ENCODE measurements at regions not wholly inside any gene's neighbourhood (a gene's known extent, or its start where the extent isn't known, plus 50 kb on each side); places are given as distances from the start of the nearest gene placed in this dataset.

GRCh38 chr18:51300912-51301311 lies 103.4 kb upstream of the MEX3C start:
- Histone ChIP-seq H3K27ac (ENCODE audit: low read depth, low read length, poor library complexity, severe bottlenecking) (peak overlapping the region; percentile 28), H3K9me3 (ENCODE audit: low read length) (no peaks in the 10 kb centered on the region), H3K4me3 (ENCODE audit: low read depth, low read length, poor library complexity, severe bottlenecking) (no peak overlapping the region), H4K20me1 (ENCODE audit: insufficient read depth, low read length) (no peaks in the 10 kb centered on the region), H3K36me3 (ENCODE audit: insufficient read depth, low read length) (no peaks in the 10 kb centered on the region), H2AFZ (ENCODE audit: low read length) (no peak overlapping the region), H3K4me1 (ENCODE audit: insufficient read depth, low read length, poor library complexity, severe bottlenecking) (peaks cover 6% of the 10 kb centered on the region), H3K79me2 (ENCODE audit: insufficient read depth, low read depth, low read length) (no peaks in the 10 kb centered on the region), H3K9me2 (ENCODE audit: insufficient read depth, low read length) (no peaks in the 10 kb centered on the region), H3K4me2 (ENCODE audit: low read length) (0 out of 2 replicates have a peak overlapping the region, but pooled peaks have one; percentile 23)
- intact Hi-C loops (cut with micrococcal nuclease; ENCODE audit: unreplicated experiment), result loop anchor here (5.0 kb wide), 2 partner anchors 104 to 149 kb away; partner anchors contain the start of gene MEX3C
- DNase-seq (ENCODE audit: low spot score), result no peak
- CTCF ChIA-PET (ENCODE audit: unreplicated experiment), result no interaction called here
- BruUV-seq (replicated peaks), result no TSS peak
- TF ChIP-seq CTCF (conservative IDR thresholded peaks at IDR 0.05; ENCODE audit: low read length) (no peak), EZH2phosphoT487 (IDR thresholded peaks at IDR 0.05; ENCODE audit: borderline replicate concordance, low read depth, low read length) (no peak)
- POLR2A ChIA-PET, result no interaction called here

DNA sequence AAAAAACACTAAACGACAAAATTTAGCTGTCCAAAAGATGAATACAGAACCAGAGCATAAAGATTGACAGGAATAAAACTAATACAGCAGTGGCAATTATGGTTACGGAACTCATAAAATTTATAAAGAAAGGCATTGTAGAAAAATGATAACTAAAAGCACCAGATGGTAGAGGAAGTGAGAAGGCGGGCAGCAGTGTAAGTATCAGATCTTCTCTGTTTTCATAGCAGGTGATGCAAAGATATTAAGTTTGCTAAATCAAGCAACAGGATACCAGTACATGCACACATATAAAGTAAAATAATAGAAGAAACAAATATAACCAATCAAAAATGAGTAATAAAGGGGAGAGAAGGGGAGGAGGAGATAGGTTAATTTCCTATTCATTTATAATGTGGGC lies 103.9 kb upstream of the MEX3C start:
- no peaks in the 10 kb centered on the region for H3K79me2 ChIP-seq (ENCODE audit: insufficient read depth, low read depth, low read length)
- no peak for TF ChIP-seq CTCF (conservative IDR thresholded peaks at IDR 0.05; ENCODE audit: low read length)
- no peak for TF ChIP-seq EZH2phosphoT487 (IDR thresholded peaks at IDR 0.05; ENCODE audit: borderline replicate concordance, low read depth, low read length)
- peak overlapping the region; percentile 28 for H3K27ac ChIP-seq (ENCODE audit: low read depth, low read length, poor library complexity, severe bottlenecking)
- POLR2A ChIA-PET, result no interaction called here
- no peak overlapping the region for H2AFZ ChIP-seq (ENCODE audit: low read length)
- no peaks in the 10 kb centered on the region for H3K36me3 ChIP-seq (ENCODE audit: insufficient read depth, low read length)
- H3K9me2 ChIP-seq (ENCODE audit: insufficient read depth, low read length), result no peaks in the 10 kb centered on the region
- BruUV-seq (replicated peaks), result TSS peak; percentile 93
- 0 out of 2 replicates have a peak overlapping the region, but pooled peaks have one; percentile 23 for H3K4me2 ChIP-seq (ENCODE audit: low read length)
- CTCF ChIA-PET (ENCODE audit: unreplicated experiment), result no interaction called here
- H3K4me3 ChIP-seq (ENCODE audit: low read depth, low read length, poor library complexity, severe bottlenecking), result no peak overlapping the region
- peak; percentile 8 for DNase-seq (ENCODE audit: low spot score)
- H4K20me1 ChIP-seq (ENCODE audit: insufficient read depth, low read length), result no peaks in the 10 kb centered on the region
- no peaks in the 10 kb centered on the region for H3K9me3 ChIP-seq (ENCODE audit: low read length)
- intact Hi-C loops (cut with micrococcal nuclease; ENCODE audit: unreplicated experiment), result loop anchor here (5.0 kb wide), 2 partner anchors 104 to 149 kb away; partner anchors contain the start of gene MEX3C
- H3K4me1 ChIP-seq (ENCODE audit: insufficient read depth, low read length, poor library complexity, severe bottlenecking), result peaks cover 6% of the 10 kb centered on the region

DNA sequence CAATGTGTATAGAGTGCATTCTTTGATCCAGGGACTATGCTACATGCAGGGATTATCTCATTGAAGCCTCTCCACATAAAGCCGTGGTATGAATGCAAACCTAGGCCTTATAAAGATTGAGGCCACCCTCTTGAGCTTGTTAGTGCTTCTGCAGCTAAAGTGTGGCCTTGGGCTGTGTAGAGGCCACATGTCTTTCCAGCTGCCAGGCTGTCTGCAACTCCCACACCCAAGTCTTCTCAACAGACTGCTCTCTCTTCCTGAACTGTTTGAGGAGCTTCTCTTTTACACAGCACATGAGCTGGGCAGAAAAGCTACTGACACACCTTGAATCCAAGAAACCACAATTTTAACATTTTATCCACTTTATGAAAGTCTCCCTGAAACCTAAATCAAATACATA lies 119.2 kb upstream of the MEX3C start:
- DNase-seq (ENCODE audit: low spot score), result no peak
- POLR2A ChIA-PET, result no interaction called here
- TF ChIP-seq EZH2phosphoT487 (IDR thresholded peaks at IDR 0.05; ENCODE audit: borderline replicate concordance, low read depth, low read length), result no peak
- TF ChIP-seq CTCF (conservative IDR thresholded peaks at IDR 0.05; ENCODE audit: low read length), result no peak
- CTCF ChIA-PET (ENCODE audit: unreplicated experiment), result interaction anchor here (0.6 kb wide), 1 partner anchor 88 kb away, joined by 3 read pairs; no protein-coding TSS in a partner anchor
- Histone ChIP-seq H3K36me3 (ENCODE audit: insufficient read depth, low read length) (no peaks in the 10 kb centered on the region), H3K4me1 (ENCODE audit: insufficient read depth, low read length, poor library complexity, severe bottlenecking) (no peaks in the 10 kb centered on the region), H3K9me3 (ENCODE audit: low read length) (no peaks in the 10 kb centered on the region), H3K4me3 (ENCODE audit: low read depth, low read length, poor library complexity, severe bottlenecking) (no peak overlapping the region), H2AFZ (ENCODE audit: low read length) (no peak overlapping the region), H3K27ac (ENCODE audit: low read depth, low read length, poor library complexity, severe bottlenecking) (no peak overlapping the region), H3K9me2 (ENCODE audit: insufficient read depth, low read length) (no peaks in the 10 kb centered on the region), H3K79me2 (ENCODE audit: insufficient read depth, low read depth, low read length) (no peaks in the 10 kb centered on the region), H4K20me1 (ENCODE audit: insufficient read depth, low read length) (no peaks in the 10 kb centered on the region), H3K4me2 (ENCODE audit: low read length) (no peak overlapping the region)
- no TSS peak for BruUV-seq (replicated peaks)
- intact Hi-C loops (cut with micrococcal nuclease; ENCODE audit: unreplicated experiment), result no loop called here

All from OCI-LY7 (cell line).